CD4-positive, alpha-beta T cell treated with Interleukin-15 for 4 hours (primary cell): ENCODE measurements at regions not wholly inside any gene's neighbourhood (a gene's known extent, or its start where the extent isn't known, plus 50 kb on each side); places are given as distances from the start of the nearest gene placed in this dataset.

Experiments
- DNase-seq: peaks from one replicate; pipeline ENCODE4 v3.0.0-alpha.2; 2020; ENCODE audit warnings: low spot score

DNA sequence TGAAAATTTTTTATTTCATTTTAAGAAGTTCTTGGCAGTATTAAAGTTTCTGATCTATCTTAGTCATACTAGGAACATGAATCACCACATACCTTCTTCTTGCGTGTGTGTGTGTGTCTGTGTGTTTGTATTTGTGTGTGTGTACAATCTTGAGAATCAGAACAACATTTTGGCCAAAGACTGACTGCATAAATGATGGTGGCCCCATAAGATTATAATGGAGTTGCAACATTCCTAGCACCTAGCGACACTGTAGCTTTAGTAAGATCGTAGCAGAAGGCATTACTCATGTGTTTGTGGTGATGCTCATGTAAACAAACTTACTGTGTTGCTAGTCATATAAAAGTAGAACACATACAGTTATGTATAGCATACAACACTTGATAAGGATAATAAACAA, 205.4 kb downstream of the FAM76B start:
- no peak for DNase-seq

DNA sequence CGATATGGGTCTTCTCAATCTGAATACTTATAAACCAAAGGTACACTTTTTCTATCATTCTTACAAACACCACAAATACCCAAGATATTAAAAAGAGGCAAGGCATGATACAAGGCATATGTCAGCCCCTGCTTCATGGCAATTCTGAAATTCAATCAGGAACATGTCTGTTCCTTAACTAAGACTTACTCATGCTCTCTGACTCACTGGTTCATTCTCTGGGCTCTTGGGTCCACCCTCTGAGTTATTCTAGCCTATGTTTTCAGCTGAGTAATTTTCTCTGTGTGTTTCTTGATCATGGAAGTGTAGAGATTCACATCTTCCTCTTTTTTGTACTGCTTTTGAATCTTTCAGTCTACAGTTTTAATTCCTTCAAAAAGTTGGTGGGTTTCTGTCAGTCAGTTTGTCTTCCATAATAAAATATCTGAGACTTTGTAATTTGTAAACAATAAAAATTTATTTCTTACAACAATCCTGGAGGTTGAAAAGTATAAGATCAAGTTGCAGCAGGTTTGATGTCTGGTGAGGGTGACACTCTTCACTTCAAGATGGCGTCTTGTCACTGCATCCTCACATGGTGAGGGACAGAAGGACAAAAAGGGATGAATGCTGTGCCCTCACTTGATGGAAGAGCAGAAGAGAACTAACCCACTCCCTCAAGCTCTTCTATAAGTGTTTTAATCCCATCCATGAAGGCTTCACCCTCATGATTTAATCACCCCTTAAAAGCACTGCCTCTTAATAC, 211.7 kb downstream of the FAM76B start:
- no peak for DNase-seq

DNA sequence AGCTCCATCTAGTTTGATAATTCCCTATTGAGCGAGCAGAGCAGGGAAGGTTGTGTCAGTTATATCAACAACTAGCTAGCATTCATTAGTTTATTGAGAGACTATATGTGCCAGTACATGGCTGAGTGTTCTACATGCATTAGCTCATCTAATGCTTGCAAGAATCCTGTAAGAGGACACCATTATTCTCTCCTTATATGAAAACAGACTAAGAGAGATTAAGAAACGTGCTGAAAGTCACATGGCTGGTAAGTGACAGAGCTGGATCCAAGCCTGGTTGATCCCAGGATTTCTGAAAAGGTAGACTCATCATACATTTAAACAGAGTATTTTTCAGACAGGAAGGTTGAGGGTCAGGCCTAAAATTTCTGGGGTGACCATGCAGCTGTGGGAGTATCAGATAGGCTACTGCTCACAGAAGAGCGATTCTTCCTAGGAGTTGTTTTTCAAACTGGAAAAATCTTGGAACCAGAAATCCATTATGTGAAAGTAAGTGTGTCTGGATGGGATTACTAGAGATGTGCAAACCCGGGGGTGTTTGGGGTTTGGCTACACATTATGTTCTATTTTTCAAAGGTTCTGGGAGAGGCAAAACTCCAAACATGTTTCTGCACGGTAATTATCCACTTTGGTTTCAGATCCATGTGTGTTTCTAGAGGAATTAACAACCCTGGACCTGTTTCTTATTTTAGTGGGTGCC, 213.3 kb downstream of the FAM76B start:
- DNase-seq: no peak

DNA sequence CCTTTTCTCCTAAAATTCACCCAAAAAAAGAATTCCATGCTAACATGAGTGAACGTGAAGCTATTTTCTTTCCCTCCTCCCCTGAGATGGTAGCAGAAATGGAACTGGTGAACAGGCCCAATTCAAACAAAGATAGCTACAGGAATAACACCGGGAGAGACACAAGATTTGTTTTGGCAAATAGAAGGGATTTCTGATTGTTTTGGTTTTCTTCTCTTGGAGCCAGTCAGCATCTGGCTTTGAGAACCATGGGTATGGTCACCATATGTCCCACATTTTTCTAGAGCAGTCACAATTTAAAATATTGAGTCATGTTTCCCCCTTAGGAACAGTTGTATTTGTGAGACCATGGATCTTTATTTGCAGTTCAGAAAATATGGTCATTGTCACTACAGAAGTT, 214.1 kb downstream of the FAM76B start:
- no peak for DNase-seq

DNA sequence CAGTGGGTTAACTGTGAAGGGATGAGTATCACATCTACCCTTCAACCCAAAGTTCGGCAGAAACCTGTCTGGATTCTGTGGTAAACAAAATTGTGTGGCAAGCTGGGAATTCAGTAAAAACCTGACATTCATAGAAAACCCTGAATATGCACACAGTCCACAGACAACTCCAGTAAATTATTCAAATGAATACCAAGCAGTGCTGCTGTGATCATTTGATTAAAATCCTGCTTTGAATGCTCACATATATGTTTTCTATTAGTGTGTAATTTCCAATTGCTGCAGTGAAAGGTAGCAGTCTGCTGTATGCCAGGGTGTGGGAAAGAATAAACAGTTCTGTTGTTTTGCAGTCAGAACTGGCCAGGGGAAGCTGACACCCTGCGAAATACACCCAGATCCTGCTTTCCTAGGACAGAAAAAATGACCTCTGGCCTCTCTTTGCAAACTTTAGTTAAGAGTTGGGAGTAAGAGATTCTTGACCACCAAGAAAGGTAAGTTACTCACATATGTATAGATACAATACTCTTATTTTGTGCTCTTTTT, 217.8 kb downstream of the FAM76B start:
- DNase-seq: no peak

DNA sequence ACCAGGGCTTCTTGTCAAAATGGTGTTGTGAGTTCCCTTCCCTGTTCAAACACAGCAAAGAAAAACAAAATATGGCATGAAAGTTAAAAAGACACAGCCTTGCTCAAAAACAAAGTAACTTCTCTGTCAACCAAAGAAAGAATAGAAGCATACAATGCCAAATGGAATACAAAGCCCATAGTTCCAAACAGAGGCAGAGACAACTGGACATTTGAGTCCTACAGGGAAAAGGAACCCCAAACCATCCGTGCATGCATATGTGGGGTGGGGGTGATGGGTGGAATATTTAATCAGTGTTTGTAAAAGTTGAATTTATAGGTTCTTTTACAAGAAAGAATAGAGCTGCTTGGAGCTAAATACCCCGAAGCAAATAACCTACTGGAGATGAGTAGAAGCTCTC, 218.7 kb downstream of the FAM76B start:
- DNase-seq: no peak

DNA sequence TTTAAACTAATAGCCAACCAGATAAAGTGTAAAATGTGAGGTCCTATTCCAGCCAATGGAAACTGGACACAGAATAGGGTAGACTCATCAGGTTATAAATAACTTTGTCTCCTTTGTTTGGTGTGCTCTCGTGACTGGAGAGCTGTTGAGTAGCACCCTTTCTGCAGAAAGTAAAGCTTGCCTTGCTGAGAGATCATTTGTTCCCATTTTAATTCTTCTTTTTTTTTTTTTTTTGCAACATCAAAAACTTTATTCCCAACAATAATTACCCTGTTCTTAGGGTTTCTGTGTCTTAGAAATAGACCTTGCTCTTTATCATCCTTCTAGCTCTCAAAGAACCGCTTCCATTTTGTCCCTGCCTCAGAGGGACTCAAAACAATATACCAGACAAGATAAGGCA, 220.4 kb downstream of the FAM76B start:
- DNase-seq: no peak

DNA sequence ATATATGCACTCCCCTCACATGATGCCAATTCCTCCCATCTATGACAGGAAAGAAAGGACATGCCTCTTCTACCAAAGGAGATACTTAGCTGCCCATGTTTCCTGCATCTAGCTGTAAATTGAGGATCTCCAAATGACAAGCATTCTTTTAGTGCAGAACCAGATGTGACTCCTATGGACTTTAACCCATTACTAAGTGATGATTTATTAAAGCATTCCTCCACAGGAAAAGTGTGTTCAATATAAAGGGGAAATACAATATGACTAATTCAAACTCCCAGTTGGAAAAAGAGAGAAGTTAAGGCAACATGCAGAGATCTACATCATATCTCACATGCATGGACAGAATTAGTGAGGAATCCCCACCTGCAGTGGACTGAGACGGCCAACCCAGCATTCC, 221.3 kb downstream of the FAM76B start:
- no peak for DNase-seq

DNA sequence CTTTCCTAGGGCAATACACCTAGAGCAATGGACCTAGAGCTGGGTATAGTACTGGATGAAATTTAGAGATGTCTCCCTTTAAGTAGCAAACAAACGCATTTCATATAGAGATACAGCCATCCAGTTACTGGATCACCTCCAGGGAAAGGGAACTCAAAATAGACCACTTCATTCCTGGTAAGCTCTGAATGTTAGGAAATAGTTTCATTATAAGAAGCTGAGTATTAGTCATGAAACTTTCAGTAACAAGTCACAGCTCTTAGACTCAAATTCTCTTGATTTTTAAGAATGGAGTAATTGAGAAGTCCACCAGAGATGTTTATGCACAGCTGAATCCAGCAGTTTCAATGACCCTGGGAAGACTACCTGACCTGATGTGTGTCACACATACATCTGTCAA, 221.9 kb downstream of the FAM76B start:
- no peak for DNase-seq

DNA sequence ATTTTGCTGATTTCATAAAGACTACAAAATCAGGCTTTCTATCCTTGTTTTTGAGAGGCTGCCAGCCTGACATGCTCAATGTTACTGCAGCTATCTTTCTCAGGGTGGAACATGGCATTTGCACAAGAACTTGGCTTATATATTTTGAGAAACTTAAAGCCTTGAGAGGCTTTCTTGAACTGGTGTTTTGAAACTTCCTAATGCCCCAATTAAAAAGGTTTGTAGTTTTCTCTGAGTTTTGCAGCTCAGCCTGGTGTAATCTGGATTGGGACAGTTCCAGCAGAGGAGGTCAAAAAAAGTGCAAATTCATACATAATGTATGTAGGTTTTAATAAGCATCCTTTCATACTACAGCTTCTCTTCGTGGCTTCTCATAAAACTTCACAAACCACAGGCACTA, 223.4 kb downstream of the FAM76B start:
- no peak for DNase-seq

DNA sequence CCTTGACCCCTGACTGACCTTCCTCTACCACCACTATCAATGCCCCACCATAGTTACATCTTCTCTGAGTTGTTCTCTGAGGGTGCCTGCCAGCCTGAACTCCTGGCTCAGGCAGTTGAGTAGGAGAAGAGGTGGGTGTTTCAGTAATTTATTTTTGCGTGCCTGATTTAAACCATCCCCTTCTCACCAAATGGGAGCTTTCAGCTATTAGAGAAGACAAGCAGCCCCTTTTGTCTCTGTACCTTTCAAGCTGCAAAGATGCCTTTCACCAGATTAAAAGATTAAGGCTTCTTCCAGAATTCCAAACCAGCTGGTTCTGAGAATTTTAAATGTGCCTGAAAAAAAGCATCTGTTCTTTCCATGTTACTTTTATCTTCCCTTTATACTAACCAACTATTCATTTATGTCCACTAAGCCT, 223.8 kb downstream of the FAM76B start:
- no peak for DNase-seq

DNA sequence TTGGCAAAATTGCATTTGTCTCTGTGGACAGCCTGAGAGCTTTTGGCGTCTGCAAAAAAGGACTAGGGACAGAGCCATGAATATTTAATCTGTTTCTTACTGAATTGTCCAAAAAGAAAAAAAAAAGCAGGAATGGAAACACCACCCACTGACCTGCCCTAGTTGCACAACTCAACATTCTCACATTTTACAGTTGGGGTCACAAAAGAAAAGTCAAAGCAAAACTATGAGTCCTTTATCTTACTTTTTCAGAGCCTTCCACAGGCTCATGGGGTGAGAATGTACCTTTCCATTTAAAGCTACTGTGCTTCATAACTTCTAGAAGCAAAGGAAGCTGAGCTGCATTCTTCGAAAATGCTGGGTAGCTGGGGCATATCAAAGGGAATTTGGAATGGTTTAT, 225.7 kb downstream of the FAM76B start:
- no peak for DNase-seq

DNA sequence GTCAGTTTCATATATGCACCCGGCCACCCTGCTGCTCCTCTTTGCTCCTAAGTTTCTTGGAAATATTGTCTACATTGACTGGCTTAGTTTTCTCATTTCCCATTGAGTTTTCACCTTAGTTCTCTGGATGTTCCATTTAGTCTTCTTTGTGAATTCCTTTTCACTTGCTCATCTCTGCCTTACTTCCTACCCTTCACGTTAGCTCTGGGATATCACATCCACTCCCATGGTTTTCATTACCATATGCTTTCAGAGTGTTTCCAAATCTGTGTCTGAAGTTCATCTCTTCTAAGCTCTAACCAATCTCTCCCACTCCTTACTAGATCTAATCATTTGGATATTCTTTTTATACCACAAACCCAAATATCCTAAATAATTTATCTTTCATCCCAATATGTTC, 226.4 kb downstream of the FAM76B start:
- no peak for DNase-seq

DNA sequence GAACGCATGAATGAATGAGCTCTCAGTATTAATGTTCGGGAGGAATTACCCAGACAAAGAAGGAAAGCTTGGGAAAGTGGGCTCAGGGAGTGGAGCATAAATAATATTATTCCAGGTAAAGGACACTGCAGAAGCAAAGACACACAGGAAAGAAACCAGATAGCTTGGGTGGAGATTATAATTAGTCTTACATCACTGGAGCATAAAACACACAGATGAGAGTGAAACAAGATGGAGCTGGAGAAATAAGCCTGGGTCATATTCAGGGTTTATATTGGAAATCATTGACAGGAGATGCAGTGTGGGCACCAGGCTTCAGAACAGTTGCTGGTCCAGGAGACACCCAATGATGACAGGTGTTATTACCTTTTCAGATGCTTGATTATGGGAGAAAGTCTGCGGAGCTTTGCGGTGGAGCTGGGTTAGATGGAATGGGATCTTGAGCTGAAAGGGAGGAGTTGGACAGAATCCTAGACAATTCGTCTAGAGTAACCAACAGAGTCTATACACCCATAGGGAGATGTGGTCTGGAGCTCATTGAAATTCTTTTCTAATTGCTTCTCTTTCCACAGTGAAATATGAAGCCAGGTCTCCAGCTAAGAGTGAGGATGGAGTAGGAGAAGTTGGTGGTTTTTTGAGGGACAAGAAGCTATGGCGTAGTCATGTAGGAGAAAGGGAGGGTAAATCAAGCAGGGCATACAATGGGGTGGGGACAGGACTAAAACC, 227.2 kb downstream of the FAM76B start:
- no peak for DNase-seq

DNA sequence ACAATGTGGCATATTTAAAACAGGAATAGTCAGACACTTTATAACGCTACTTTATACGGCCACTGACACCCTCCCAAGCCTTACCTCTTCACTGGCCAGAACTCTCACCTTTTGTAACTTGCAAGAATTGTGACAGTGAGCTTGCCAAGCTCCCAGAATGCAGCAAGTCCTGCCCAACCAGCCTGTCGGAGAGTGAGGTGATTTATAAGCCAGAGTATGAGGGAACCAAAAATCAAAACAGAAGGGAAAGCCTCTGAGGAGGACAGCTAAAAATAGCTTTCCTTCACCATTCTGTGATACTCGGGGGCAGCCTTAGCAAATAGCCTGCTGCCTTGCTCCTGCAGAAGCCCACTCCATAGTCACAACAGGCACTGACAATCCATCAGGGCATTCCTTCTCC, 229.7 kb downstream of the FAM76B start:
- DNase-seq: no peak

DNA sequence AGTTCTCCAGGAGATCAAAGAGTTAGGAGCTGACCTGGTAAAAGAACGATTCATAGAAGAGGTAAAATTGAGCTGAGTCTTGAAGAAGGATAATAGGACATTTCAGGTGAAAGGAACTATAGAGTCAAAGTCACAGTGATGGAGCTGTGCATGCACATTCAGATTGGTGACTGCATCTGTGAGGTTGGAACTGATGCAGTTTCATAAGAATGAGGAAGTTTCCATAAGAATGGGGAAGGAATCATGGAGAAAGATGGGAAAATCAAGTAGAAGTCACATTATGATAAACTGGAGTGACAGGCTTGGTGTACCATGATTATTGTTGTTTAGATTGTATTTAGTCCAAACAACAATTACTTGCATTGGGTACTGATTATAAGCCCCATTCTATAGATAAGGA, 232.2 kb downstream of the FAM76B start:
- no peak for DNase-seq

DNA sequence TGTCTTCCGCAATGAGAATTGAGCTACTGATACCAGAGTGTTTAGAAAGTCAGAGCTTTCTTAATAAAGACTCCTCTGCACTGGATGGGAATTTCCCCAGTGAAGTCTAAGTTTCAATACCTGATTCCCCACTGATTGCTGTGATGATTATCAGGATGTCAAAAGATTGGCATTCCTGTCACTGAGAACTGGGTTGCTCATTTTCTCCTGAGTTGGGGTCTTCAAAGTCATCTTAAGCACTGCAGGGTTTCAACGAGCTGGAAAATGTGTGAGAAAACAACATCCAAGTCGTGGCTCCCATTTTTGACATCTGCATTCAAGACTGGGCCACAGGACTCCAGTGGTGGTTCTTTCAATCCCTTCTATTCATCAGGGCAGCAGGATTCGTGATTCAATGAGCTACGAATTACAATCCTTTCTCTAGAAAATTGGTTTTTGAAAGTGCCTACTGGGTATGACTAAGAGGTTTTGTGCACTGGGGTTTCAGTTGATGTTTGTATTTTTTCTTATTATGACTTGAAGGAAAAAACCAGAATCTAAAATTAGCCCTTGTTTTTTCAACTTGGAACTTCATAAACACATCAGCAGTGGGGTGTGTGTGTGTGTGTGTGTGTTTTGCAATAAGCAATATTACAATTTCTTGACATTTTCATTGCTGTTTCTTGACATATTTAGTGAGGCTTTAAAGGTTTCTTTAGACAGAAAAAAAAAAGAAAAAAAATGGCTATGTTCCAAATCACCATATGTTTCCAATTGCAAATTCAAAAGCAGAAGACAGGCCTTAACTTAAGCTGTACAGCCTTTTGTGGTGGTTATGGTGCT, 233.0 kb downstream of the FAM76B start:
- no peak for DNase-seq

DNA sequence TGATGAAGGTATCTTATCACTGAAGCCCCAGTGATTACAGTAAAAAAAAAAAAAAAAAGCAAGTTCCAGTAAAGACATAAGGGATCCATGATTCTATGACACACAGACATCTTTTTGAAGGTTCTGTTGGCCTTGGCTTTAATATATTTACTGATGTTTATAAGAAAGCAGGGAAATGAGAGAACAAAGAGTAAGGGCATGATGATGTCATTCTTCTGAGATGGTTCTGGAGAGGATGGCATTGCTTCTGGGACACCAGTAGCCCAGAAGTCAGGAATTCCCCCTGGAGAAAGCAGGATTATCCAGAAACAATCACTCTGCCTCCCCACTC, 233.6 kb downstream of the FAM76B start:
- DNase-seq: no peak

DNA sequence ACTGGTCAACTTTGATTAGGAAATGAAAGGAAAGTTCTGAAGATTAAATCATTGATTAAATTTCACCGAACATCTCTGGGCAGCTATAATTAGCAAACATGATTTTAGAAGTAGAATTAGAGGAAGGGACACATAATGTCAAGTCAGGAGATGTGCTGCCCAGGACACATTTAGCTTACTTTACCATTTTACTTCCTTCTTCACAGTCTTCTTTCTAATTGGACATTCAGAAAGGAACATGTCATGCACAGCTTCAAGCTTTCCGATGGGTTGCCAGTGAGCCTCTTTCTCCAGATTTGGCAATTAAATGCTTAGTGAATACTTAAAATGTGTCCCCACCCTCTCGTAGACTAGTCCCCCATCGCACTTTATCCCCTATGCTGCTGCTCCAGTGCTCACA, 234.7 kb downstream of the FAM76B start:
- DNase-seq: no peak

DNA sequence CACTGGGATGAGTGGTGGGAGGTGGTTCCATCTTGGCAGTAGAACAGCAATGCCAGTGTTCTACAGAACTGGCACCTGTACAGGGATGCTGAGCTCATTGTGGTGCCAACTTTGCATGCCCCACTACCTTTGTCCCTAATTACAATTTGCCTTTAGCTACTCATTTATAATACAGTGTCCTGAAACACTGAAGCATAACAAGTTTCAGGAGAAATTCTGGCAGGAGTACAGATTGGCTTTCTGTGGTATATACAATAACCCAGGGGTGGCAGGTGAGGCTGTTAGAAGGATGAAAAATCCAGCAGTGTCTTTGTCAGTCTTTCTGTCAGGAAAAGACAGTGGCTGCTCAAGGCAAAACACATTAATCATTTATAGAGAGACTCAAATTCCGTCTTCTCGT, 240.3 kb downstream of the FAM76B start:
- no peak for DNase-seq

DNA sequence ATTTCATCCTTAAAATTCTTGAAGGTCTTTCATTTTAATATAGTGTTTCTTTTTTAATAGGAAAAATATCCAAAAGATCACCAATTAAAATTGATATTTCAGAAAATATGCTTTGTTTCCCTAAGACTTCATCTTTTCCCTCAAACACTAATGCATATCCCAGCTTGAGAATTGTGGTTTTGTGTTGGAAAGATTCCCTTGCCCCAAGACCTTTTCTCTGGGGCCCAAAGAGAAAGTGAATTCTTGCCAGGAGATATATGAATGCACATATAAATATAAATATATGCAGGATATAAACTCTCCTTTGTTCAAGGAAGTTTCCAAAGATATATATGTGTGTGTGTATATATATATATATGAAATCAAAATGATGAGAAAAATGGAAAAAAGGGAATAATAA, 241.2 kb downstream of the FAM76B start:
- no peak for DNase-seq

DNA sequence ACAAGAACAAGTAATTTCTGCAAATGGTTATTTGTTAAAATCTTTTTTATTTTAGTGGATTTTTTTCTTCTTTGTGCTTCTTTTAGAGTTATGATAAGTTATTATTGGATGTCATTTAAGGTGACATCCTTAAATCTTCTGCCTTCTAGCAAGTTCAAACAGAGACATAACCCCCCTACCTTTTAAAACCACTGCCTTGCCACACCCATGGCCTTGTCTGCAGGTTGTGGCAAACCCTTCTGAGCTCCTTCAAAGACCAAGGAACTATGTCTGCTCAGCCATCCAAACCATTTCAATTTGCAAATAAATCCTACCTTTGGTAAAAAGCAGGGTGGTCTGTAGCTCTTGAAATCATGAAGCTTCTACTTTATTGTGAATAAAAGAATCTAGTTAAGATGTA, 241.6 kb downstream of the FAM76B start:
- peak; percentile 12 for DNase-seq
